SU-DHL-6 (cell line): ENCODE measurements at regions not wholly inside any gene's neighbourhood (a gene's known extent, or its start where the extent isn't known, plus 50 kb on each side); places are given as distances from the start of the nearest gene placed in this dataset.

Source experiments
- CTCF ChIP-seq: fragments of 200-600 bp; sonication (generic); IDR thresholded peaks from one replicate; pipeline ENCODE4 v1.5.1; 2017; ENCODE audit warnings: antibody characterized with exemption, mild to moderate bottlenecking, low read length, moderate library complexity; ENCODE audit not compliant: insufficient read depth, poor library complexity, severe bottlenecking
- EZH2phosphoT487 ChIP-seq: fragments of 200-600 bp; sonication (generic), shearing (Covaris generic); conservative IDR thresholded peaks from 2 replicates; pipeline ENCODE4 v1.6.1; 2018; ENCODE audit warnings: mild to moderate bottlenecking, antibody characterized with exemption, low read length, moderate library complexity, mixed read lengths

- TF ChIP-seq CTCF (no peak), EZH2phosphoT487 (no peak)
Observed at GRCh38 chr6:153956808-153957207, 82.2 kb upstream of the OPRM1 start.
